ENCODE measurements at regions not wholly inside any gene's neighbourhood (a gene's known extent, or its start where the extent isn't known, plus 50 kb on each side); places are given as distances from the start of the nearest gene placed in this dataset.
"Not testable (repeated sequence)": the region's sequence is repeated elsewhere in the genome, so short reads cannot be mapped to it uniquely, and the experiment has no call there.

- DNase-seq (ENCODE audit: low read depth in 3 of 3, low spot score in 2 of 3) = not testable (repeated sequence)
Observed at GRCh38 chr5:155672001-155672400, 655.0 kb upstream of the SGCD start.

- DNase-seq (ENCODE audit: low read depth in 3 of 3, low spot score in 2 of 3) = no peak
Observed at GRCh38 chr5:155676967-155677366, 650.0 kb upstream of the SGCD start.

GRCh38 chr5:155678371-155678770, 648.6 kb upstream of the SGCD start:
- DNase-seq (ENCODE audit: low read depth in 3 of 3, low spot score in 2 of 3) = no peak

- DNase-seq (ENCODE audit: low read depth in 3 of 3, low spot score in 2 of 3) = no peak
Observed at GRCh38 chr5:155679530-155679929, 647.4 kb upstream of the SGCD start.

GRCh38 chr5:155684417-155684816, 642.5 kb upstream of the SGCD start:
- DNase-seq (ENCODE audit: low read depth in 3 of 3, low spot score in 2 of 3) = no peak

GRCh38 chr5:155686131-155686530, 640.8 kb upstream of the SGCD start:
- DNase-seq (ENCODE audit: low read depth in 3 of 3, low spot score in 2 of 3) = no peak

- no peak for DNase-seq (ENCODE audit: low read depth in 3 of 3, low spot score in 2 of 3)
Observed at GRCh38 chr5:155689406-155689805, 637.6 kb upstream of the SGCD start.

- DNase-seq (ENCODE audit: low read depth in 3 of 3, low spot score in 2 of 3) = no peak
Observed at GRCh38 chr5:155696362-155696761, 630.6 kb upstream of the SGCD start.

GRCh38 chr5:155697236-155697635, 629.7 kb upstream of the SGCD start:
- DNase-seq (ENCODE audit: low read depth in 3 of 3, low spot score in 2 of 3) = no peak

GRCh38 chr5:155699385-155699784, 627.6 kb upstream of the SGCD start:
- DNase-seq (ENCODE audit: low read depth in 3 of 3, low spot score in 2 of 3) = no peak

GRCh38 chr5:155700333-155700732, 626.6 kb upstream of the SGCD start:
- DNase-seq (ENCODE audit: low read depth in 3 of 3, low spot score in 2 of 3) = no peak

GRCh38 chr5:155711882-155712281, 615.1 kb upstream of the SGCD start:
- no peak for DNase-seq (ENCODE audit: low read depth in 3 of 3, low spot score in 2 of 3)

GRCh38 chr5:155714435-155714834, 612.5 kb upstream of the SGCD start:
- DNase-seq (ENCODE audit: low read depth in 3 of 3, low spot score in 2 of 3) = not testable (repeated sequence)

GRCh38 chr5:155726267-155726666, 600.7 kb upstream of the SGCD start:
- DNase-seq (ENCODE audit: low read depth in 3 of 3, low spot score in 2 of 3) = no peak

GRCh38 chr5:155727512-155728145, 599.3 kb upstream of the SGCD start:
- no peak for DNase-seq (ENCODE audit: low read depth in 3 of 3, low spot score in 2 of 3)

GRCh38 chr5:155728146-155728856, 598.7 kb upstream of the SGCD start:
- no peak for DNase-seq (ENCODE audit: low read depth in 3 of 3, low spot score in 2 of 3)

GRCh38 chr5:155728857-155729683, 597.9 kb upstream of the SGCD start:
- DNase-seq (ENCODE audit: low read depth in 3 of 3, low spot score in 2 of 3) = no peak

- DNase-seq (ENCODE audit: low read depth in 3 of 3, low spot score in 2 of 3) = no peak
Observed at GRCh38 chr5:155729684-155730059, 597.3 kb upstream of the SGCD start.

- DNase-seq (ENCODE audit: low read depth in 3 of 3, low spot score in 2 of 3) = no peak
Observed at GRCh38 chr5:155732587-155733376, 594.2 kb upstream of the SGCD start.

- no peak for DNase-seq (ENCODE audit: low read depth in 3 of 3, low spot score in 2 of 3)
Observed at GRCh38 chr5:155733935-155734334, 593.0 kb upstream of the SGCD start.

- no peak for DNase-seq (ENCODE audit: low read depth in 3 of 3, low spot score in 2 of 3)
Observed at GRCh38 chr5:155735388-155735787, 591.6 kb upstream of the SGCD start.

Measured in right renal cortex interstitium (tissue), 3 donors.